HL-60 (cell line): ENCODE measurements at regions not wholly inside any gene's neighbourhood (a gene's known extent, or its start where the extent isn't known, plus 50 kb on each side); places are given as distances from the start of the nearest gene placed in this dataset.

ENCODE experiments used
- GABPA ChIP-seq: IDR thresholded peaks from 2 replicates; pipeline ENCODE4 v1.6.1; 2012; ENCODE audit warnings: low read depth
- TF ChIP-seq, protein P1 (sequence below): IDR thresholded peaks from one replicate; pipeline ENCODE4 v1.5.1; 2011; ENCODE audit warnings: low read length, control low read depth, inconsistent platforms; ENCODE audit not compliant: insufficient read depth
- TF ChIP-seq, protein P2 (sequence below): IDR thresholded peaks from 2 replicates; pipeline ENCODE4 v1.6.1; 2012; ENCODE audit warnings: low read depth; ENCODE audit not compliant: insufficient replicate concordance

DNA sequence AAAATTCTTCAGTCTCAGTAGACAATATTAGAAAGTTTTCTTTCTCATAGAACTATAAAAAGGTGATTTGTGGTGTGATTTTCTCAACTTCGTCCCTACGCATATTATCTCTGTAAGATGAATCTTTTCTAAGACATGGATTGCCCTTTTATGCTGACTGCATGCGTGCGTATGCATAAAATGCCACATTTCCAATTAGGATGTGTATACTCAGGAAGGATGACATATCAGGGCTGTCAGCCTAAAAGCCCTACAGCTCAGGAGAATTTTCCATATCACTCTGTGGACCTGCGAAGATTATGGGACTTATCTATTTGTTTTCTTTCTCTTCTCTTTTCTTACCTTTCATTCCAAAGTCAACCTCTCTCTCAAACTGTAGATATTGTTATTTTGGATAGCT is 166.5 kb upstream of the GPC6 start:
- TF ChIP-seq, protein P1, sequence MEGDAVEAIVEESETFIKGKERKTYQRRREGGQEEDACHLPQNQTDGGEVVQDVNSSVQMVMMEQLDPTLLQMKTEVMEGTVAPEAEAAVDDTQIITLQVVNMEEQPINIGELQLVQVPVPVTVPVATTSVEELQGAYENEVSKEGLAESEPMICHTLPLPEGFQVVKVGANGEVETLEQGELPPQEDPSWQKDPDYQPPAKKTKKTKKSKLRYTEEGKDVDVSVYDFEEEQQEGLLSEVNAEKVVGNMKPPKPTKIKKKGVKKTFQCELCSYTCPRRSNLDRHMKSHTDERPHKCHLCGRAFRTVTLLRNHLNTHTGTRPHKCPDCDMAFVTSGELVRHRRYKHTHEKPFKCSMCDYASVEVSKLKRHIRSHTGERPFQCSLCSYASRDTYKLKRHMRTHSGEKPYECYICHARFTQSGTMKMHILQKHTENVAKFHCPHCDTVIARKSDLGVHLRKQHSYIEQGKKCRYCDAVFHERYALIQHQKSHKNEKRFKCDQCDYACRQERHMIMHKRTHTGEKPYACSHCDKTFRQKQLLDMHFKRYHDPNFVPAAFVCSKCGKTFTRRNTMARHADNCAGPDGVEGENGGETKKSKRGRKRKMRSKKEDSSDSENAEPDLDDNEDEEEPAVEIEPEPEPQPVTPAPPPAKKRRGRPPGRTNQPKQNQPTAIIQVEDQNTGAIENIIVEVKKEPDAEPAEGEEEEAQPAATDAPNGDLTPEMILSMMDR = no peak
- no peak for TF ChIP-seq GABPA
- TF ChIP-seq, protein P2, sequence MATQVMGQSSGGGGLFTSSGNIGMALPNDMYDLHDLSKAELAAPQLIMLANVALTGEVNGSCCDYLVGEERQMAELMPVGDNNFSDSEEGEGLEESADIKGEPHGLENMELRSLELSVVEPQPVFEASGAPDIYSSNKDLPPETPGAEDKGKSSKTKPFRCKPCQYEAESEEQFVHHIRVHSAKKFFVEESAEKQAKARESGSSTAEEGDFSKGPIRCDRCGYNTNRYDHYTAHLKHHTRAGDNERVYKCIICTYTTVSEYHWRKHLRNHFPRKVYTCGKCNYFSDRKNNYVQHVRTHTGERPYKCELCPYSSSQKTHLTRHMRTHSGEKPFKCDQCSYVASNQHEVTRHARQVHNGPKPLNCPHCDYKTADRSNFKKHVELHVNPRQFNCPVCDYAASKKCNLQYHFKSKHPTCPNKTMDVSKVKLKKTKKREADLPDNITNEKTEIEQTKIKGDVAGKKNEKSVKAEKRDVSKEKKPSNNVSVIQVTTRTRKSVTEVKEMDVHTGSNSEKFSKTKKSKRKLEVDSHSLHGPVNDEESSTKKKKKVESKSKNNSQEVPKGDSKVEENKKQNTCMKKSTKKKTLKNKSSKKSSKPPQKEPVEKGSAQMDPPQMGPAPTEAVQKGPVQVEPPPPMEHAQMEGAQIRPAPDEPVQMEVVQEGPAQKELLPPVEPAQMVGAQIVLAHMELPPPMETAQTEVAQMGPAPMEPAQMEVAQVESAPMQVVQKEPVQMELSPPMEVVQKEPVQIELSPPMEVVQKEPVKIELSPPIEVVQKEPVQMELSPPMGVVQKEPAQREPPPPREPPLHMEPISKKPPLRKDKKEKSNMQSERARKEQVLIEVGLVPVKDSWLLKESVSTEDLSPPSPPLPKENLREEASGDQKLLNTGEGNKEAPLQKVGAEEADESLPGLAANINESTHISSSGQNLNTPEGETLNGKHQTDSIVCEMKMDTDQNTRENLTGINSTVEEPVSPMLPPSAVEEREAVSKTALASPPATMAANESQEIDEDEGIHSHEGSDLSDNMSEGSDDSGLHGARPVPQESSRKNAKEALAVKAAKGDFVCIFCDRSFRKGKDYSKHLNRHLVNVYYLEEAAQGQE = no peak
